ENCODE measurements at regions not wholly inside any gene's neighbourhood (a gene's known extent, or its start where the extent isn't known, plus 50 kb on each side); places are given as distances from the start of the nearest gene placed in this dataset.

- Histone ChIP-seq H3K9me3 (no peaks in the 10 kb centered on the region), H3K4me3 (no peak overlapping the region), H3K27me3 (no peaks in the 10 kb centered on the region), H3K4me1 (no peaks in the 10 kb centered on the region), H3K36me3 (no peaks in the 10 kb centered on the region), H3K27ac (no peak overlapping the region)
- TF ChIP-seq CTCF (IDR thresholded peaks at IDR 0.05): no peak
- no peak for DNase-seq (ENCODE audit: low spot score)
Observed at GRCh38 chr2:167504695-167505094, 616.4 kb downstream of the XIRP2 start.

- Histone ChIP-seq H3K27ac (no peak overlapping the region), H3K4me1 (no peaks in the 10 kb centered on the region), H3K9me3 (no peaks in the 10 kb centered on the region), H3K36me3 (no peaks in the 10 kb centered on the region), H3K27me3 (no peaks in the 10 kb centered on the region), H3K4me3 (no peak overlapping the region)
- no peak for TF ChIP-seq CTCF (IDR thresholded peaks at IDR 0.05)
- no peak for DNase-seq (ENCODE audit: low spot score)
Observed at GRCh38 chr2:167504061-167504460, 615.8 kb downstream of the XIRP2 start.

GRCh38 chr2:167501618-167502017, 613.3 kb downstream of the XIRP2 start:
- TF ChIP-seq CTCF (IDR thresholded peaks at IDR 0.05): no peak
- DNase-seq (ENCODE audit: low spot score): no peak
- no peaks in the 10 kb centered on the region for H3K9me3 ChIP-seq
- no peaks in the 10 kb centered on the region for H3K27me3 ChIP-seq
- no peak overlapping the region for H3K4me3 ChIP-seq
- no peak overlapping the region for H3K27ac ChIP-seq
- no peaks in the 10 kb centered on the region for H3K4me1 ChIP-seq
- H3K36me3 ChIP-seq: no peaks in the 10 kb centered on the region

GRCh38 chr2:167493862-167494261, 605.6 kb downstream of the XIRP2 start:
- DNase-seq (ENCODE audit: low spot score): no peak
- H3K4me3 ChIP-seq: no peak overlapping the region
- no peak for TF ChIP-seq CTCF (IDR thresholded peaks at IDR 0.05)
- no peaks in the 10 kb centered on the region for H3K9me3 ChIP-seq
- no peak overlapping the region for H3K27ac ChIP-seq
- no peaks in the 10 kb centered on the region for H3K4me1 ChIP-seq
- no peaks in the 10 kb centered on the region for H3K27me3 ChIP-seq
- no peaks in the 10 kb centered on the region for H3K36me3 ChIP-seq

GRCh38 chr2:167492486-167492885, 604.2 kb downstream of the XIRP2 start:
- Histone ChIP-seq H3K9me3 (no peaks in the 10 kb centered on the region), H3K4me3 (no peak overlapping the region), H3K27me3 (no peaks in the 10 kb centered on the region), H3K27ac (no peak overlapping the region), H3K36me3 (no peaks in the 10 kb centered on the region), H3K4me1 (no peaks in the 10 kb centered on the region)
- no peak for TF ChIP-seq CTCF (IDR thresholded peaks at IDR 0.05)
- DNase-seq (ENCODE audit: low spot score): no peak

GRCh38 chr2:167491788-167492187, 603.5 kb downstream of the XIRP2 start:
- Histone ChIP-seq H3K4me1 (no peaks in the 10 kb centered on the region), H3K27ac (no peak overlapping the region), H3K36me3 (no peaks in the 10 kb centered on the region), H3K4me3 (no peak overlapping the region), H3K27me3 (no peaks in the 10 kb centered on the region), H3K9me3 (no peaks in the 10 kb centered on the region)
- DNase-seq (ENCODE audit: low spot score): no peak
- TF ChIP-seq CTCF (IDR thresholded peaks at IDR 0.05): no peak
